H9 (cell line): ENCODE measurements at regions not wholly inside any gene's neighbourhood (a gene's known extent, or its start where the extent isn't known, plus 50 kb on each side); places are given as distances from the start of the nearest gene placed in this dataset.

ENCODE experiments used
- DNase-seq: peaks from one replicate; pipeline ENCODE4 v3.0.0-alpha.2; 2017
- H2AFZ ChIP-seq: one replicate; pipeline ENCODE4 v1.6.1; 2013; ENCODE audit warnings: mild to moderate bottlenecking, low read length, control low read depth, moderate library complexity
- H2AK5ac ChIP-seq: 2 replicates; pipeline ENCODE4 v1.6.1; 2013; ENCODE audit warnings: low read length, control low read depth, mixed read lengths; ENCODE audit not compliant: insufficient read length
- H2BK120ac ChIP-seq: one replicate; pipeline ENCODE4 v1.6.1; 2013; ENCODE audit warnings: low read depth, mild to moderate bottlenecking, low read length, control low read depth, inconsistent platforms; ENCODE audit not compliant: poor library complexity, severe bottlenecking
- H2BK12ac ChIP-seq: 2 replicates; pipeline ENCODE4 v1.6.1; 2013; ENCODE audit warnings: low read length, control low read depth, mixed read lengths, low read depth; ENCODE audit not compliant: insufficient read length
- H2BK15ac ChIP-seq: 2 replicates; pipeline ENCODE4 v1.6.1; 2013; ENCODE audit warnings: low read depth, low read length, control low read depth
- H2BK20ac ChIP-seq: one replicate; pipeline ENCODE4 v1.6.1; 2013; ENCODE audit warnings: low read depth, mild to moderate bottlenecking, low read length, control low read depth, inconsistent platforms; ENCODE audit not compliant: poor library complexity, severe bottlenecking
- H2BK5ac ChIP-seq: 2 replicates; pipeline ENCODE4 v1.6.1; 2013; ENCODE audit warnings: low read length, control low read depth, mixed read lengths; ENCODE audit not compliant: insufficient read length
- H3K14ac ChIP-seq: 2 replicates; pipeline ENCODE4 v1.6.1; 2013; ENCODE audit warnings: low read length, control low read depth; ENCODE audit not compliant: insufficient read depth
- H3K18ac ChIP-seq: 2 replicates; pipeline ENCODE4 v1.6.1; 2013; ENCODE audit warnings: low read depth, mild to moderate bottlenecking, mixed read lengths, low read length, control low read depth; ENCODE audit not compliant: insufficient read length
- H3K23ac ChIP-seq: 2 replicates; pipeline ENCODE4 v1.6.1; 2013; ENCODE audit warnings: low read length, control low read depth, mixed read lengths, low read depth; ENCODE audit not compliant: insufficient read length
- H3K23me2 ChIP-seq: 2 replicates; pipeline ENCODE4 v1.6.1; 2013; ENCODE audit warnings: low read depth, mild to moderate bottlenecking, mixed read lengths, low read length, control low read depth; ENCODE audit not compliant: insufficient read length, poor library complexity, severe bottlenecking
- H3K27ac ChIP-seq: 2 replicates; pipeline ENCODE4 v1.5.1; 2013; ENCODE audit warnings: low read length, control low read depth, mixed read lengths, low read depth; ENCODE audit not compliant: insufficient read length
- H3K27me3 ChIP-seq: 2 replicates; pipeline ENCODE4 v1.6.1; 2013; ENCODE audit warnings: low read length, control low read depth, inconsistent platforms; ENCODE audit not compliant: insufficient read depth
- H3K4ac ChIP-seq: 2 replicates; pipeline ENCODE4 v1.6.1; 2013; ENCODE audit warnings: low read depth, mild to moderate bottlenecking, control low read depth, inconsistent platforms, low read length, moderate library complexity
- H3K4me1 ChIP-seq: 2 replicates; pipeline ENCODE4 v1.6.1; 2013; ENCODE audit warnings: low read length, control low read depth, inconsistent platforms; ENCODE audit not compliant: insufficient read depth
- H3K4me2 ChIP-seq: 2 replicates; pipeline ENCODE4 v1.6.1; 2013; ENCODE audit warnings: low read length, control low read depth, mixed read lengths; ENCODE audit not compliant: insufficient read length, insufficient read depth
- H3K56ac ChIP-seq: 2 replicates; pipeline ENCODE4 v1.6.1; 2013; ENCODE audit warnings: low read depth, mild to moderate bottlenecking, mixed read lengths, low read length, control low read depth; ENCODE audit not compliant: insufficient read length
- H3K79me1 ChIP-seq: 2 replicates; pipeline ENCODE4 v1.6.1; 2013; ENCODE audit warnings: low read depth, mild to moderate bottlenecking, moderate library complexity, low read length, control low read depth, inconsistent platforms; ENCODE audit not compliant: insufficient read depth, poor library complexity, severe bottlenecking
- H3K79me2 ChIP-seq: 2 replicates; pipeline ENCODE4 v1.6.1; 2013; ENCODE audit warnings: low read length, control low read depth, inconsistent platforms; ENCODE audit not compliant: insufficient read depth
- H3K9ac ChIP-seq: 2 replicates; pipeline ENCODE4 v1.6.1; 2013; ENCODE audit warnings: low read length, control low read depth, mixed read lengths; ENCODE audit not compliant: insufficient read length; ENCODE audit errors: extremely low read depth
- H3K9me3 ChIP-seq: one replicate; pipeline ENCODE4 v1.6.1; 2013; ENCODE audit warnings: low read depth, low read length, inconsistent platforms; ENCODE audit not compliant: control insufficient read depth
- H3T11ph ChIP-seq: one replicate; pipeline ENCODE4 v1.6.1; 2013; ENCODE audit warnings: mild to moderate bottlenecking, low read length, control low read depth, inconsistent platforms
- H4K20me1 ChIP-seq: one replicate; pipeline ENCODE4 v1.6.1; 2013; ENCODE audit not compliant: control insufficient read depth, insufficient read length, insufficient read depth
- H4K5ac ChIP-seq: 2 replicates; pipeline ENCODE4 v1.6.1; 2013; ENCODE audit warnings: low read depth, mild to moderate bottlenecking, mixed read lengths, low read length, control low read depth; ENCODE audit not compliant: insufficient read length
- H4K8ac ChIP-seq: replicated peaks from 2 replicates; pipeline ENCODE4 v1.6.1; 2013; ENCODE audit warnings: low read length, control low read depth, mixed read lengths, low read depth; ENCODE audit not compliant: insufficient read length
- H4K91ac ChIP-seq: 2 replicates; pipeline ENCODE4 v1.6.1; 2013; ENCODE audit warnings: low read depth, mild to moderate bottlenecking, moderate library complexity, mixed read lengths, low read length, control low read depth; ENCODE audit not compliant: insufficient read length
- H3K27ac Mint-ChIP-seq, 3 experiments: 2 replicates in 2 of 3; 3 replicates in 1 of 3; pipeline ENCODE4 v1.8.0; 2020 to 2021; ENCODE audit warnings: mixed read lengths in 3 of 3, mild to moderate bottlenecking in 1 of 3, moderate library complexity in 1 of 3
- H3K27me3 Mint-ChIP-seq: 2 replicates; pipeline ENCODE4 v1.8.0; 2021; ENCODE audit warnings: low read depth, mild to moderate bottlenecking, moderate library complexity, mixed read lengths
- H3K36me3 Mint-ChIP-seq, 3 experiments: 2 replicates in 2 of 3; 3 replicates in 1 of 3; pipeline ENCODE4 v1.8.0; 2020 to 2021; ENCODE audit warnings: low read depth in 3 of 3, mixed read lengths in 3 of 3; ENCODE audit not compliant: insufficient read depth in 1 of 3
- H3K4me1 Mint-ChIP-seq, 2 experiments: 2 replicates each; pipeline ENCODE4 v1.8.0; 2020; ENCODE audit warnings: mixed read lengths in 2 of 2
- H3K4me3 Mint-ChIP-seq, 2 experiments: 2 replicates in 1 of 2; 3 replicates in 1 of 2; pipeline ENCODE4 v1.8.0; 2020 to 2021; ENCODE audit warnings: mild to moderate bottlenecking in 2 of 2, mixed read lengths in 2 of 2, moderate library complexity in 1 of 2
- H3K9me3 Mint-ChIP-seq, 2 experiments: 2 replicates in 1 of 2; 3 replicates in 1 of 2; pipeline ENCODE4 v1.8.0; 2020; ENCODE audit warnings: mild to moderate bottlenecking in 2 of 2, mixed read lengths in 2 of 2, moderate library complexity in 1 of 2
- WGBS: extraction: QIAGEN DNeasy Blood & Tissue Kit; methylation state at CpG from one replicate; pipeline ENCODE4 v1.1.7; 2013; ENCODE audit warnings: missing lambda C conversion rate, low lambda C conversion rate, mixed read lengths; ENCODE audit not compliant: insufficient read length; ENCODE audit errors: extremely low coverage; 5-methylcytosine and 5-hydroxymethylcytosine counted together
- TF ChIP-seq, protein P1 (sequence below): fragments of 200-600 bp; sonication (generic); conservative IDR thresholded peaks from 3 replicates; pipeline ENCODE4 v1.8.0; 2021; ENCODE audit warnings: antibody characterized with exemption, mild to moderate bottlenecking

DNA sequence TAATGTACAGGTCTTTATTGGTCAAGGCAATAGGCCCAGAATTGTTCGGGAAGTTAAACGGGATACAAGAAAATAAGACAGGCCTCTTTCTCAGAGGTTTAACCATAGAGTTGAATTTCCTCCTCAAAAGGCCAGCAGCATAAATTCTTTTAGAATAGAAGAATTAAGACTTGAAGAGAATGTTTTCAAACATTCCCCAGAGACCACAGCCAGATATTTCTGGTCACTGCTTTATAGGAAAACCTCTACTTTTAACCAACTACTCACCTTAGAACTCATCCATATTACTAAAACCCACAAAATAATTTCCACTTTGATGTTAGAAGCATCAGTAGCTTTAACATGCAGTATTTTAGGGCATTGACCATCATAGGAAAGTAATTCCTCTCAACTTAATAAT lies 317.9 kb downstream of the RAB28 start:
- TF ChIP-seq, protein P1, sequence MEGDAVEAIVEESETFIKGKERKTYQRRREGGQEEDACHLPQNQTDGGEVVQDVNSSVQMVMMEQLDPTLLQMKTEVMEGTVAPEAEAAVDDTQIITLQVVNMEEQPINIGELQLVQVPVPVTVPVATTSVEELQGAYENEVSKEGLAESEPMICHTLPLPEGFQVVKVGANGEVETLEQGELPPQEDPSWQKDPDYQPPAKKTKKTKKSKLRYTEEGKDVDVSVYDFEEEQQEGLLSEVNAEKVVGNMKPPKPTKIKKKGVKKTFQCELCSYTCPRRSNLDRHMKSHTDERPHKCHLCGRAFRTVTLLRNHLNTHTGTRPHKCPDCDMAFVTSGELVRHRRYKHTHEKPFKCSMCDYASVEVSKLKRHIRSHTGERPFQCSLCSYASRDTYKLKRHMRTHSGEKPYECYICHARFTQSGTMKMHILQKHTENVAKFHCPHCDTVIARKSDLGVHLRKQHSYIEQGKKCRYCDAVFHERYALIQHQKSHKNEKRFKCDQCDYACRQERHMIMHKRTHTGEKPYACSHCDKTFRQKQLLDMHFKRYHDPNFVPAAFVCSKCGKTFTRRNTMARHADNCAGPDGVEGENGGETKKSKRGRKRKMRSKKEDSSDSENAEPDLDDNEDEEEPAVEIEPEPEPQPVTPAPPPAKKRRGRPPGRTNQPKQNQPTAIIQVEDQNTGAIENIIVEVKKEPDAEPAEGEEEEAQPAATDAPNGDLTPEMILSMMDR, result no peak
- Histone ChIP-seq H3K27ac (no peak overlapping the region), H3K79me2 (no peaks in the 10 kb centered on the region), H2AK5ac (no peak overlapping the region), H2BK12ac (no peak overlapping the region), H3K23ac (no peak overlapping the region), H2BK120ac (no peak overlapping the region), H4K8ac (no peak overlapping the region), H2AFZ (no peak overlapping the region), H2BK15ac (no peak overlapping the region), H3K9me3 (no peaks in the 10 kb centered on the region), H3K14ac (no peak overlapping the region), H3K9ac (no peak overlapping the region), H3K79me1 (no peaks in the 10 kb centered on the region), H2BK20ac (no peak overlapping the region), H4K91ac (no peak overlapping the region), H3K23me2 (no peaks in the 10 kb centered on the region), H4K5ac (no peak overlapping the region), H4K20me1 (no peaks in the 10 kb centered on the region), H3T11ph (no peak overlapping the region), H3K4me2 (no peak overlapping the region), H3K27me3 (no peaks in the 10 kb centered on the region), H3K4ac (no peak overlapping the region), H3K56ac (no peak overlapping the region), H3K4me1 (peaks cover 3% of the 10 kb centered on the region), H3K18ac (no peak overlapping the region), H2BK5ac (no peak overlapping the region)
- Mint-ChIP-seq H3K4me1 (peaks cover 7 to 11% of the 10 kb centered on the region in 2 experiments), H3K27ac (no peak overlapping the region), H3K4me3 (no peak overlapping the region), H3K27me3 (peaks cover under 1% of the 10 kb centered on the region; the same call in 1 of the 2 replicates), H3K9me3 (no peaks in the 10 kb centered on the region), H3K36me3 (no peaks in the 10 kb centered on the region)
- WGBS, result no CpG with 5 or more reads among the region's 2 CpGs
- DNase-seq, result no peak
